HG02571 (cell line): ENCODE measurements at regions not wholly inside any gene's neighbourhood (a gene's known extent, or its start where the extent isn't known, plus 50 kb on each side); places are given as distances from the start of the nearest gene placed in this dataset.
"Not testable (repeated sequence)": the region's sequence is repeated elsewhere in the genome, so short reads cannot be mapped to it uniquely, and the experiment has no call there.

Experiments
- ATAC-seq: cut with Tn5 transposase; IDR thresholded peaks from one replicate; pipeline ENCODE4 v1.9.1; 2021; ENCODE audit warnings: mild to moderate bottlenecking, moderate library complexity; ENCODE audit not compliant: unreplicated experiment

- ATAC-seq: no peak
Observed at GRCh38 chr20:53800883-53801604, 207.4 kb upstream of the ZNF217 start.

- ATAC-seq: no peak
Observed at GRCh38 chr20:53800418-53800817, 206.8 kb upstream of the ZNF217 start.

- no peak for ATAC-seq
Observed at GRCh38 chr20:53797085-53797484, 203.4 kb upstream of the ZNF217 start.

- ATAC-seq: no peak
Observed at GRCh38 chr20:53795170-53795569, 201.5 kb upstream of the ZNF217 start.

- no peak for ATAC-seq
Observed at GRCh38 chr20:53794529-53795115, 201.0 kb upstream of the ZNF217 start.

- no peak for ATAC-seq
Observed at GRCh38 chr20:53793783-53794383, 200.2 kb upstream of the ZNF217 start.

- ATAC-seq: no peak
Observed at GRCh38 chr20:53792946-53793536, 199.4 kb upstream of the ZNF217 start.

GRCh38 chr20:53789989-53790675 lies 196.5 kb upstream of the ZNF217 start:
- no peak for ATAC-seq

- ATAC-seq: no peak
Observed at GRCh38 chr20:53788253-53789022, 194.8 kb upstream of the ZNF217 start.

- ATAC-seq: not testable (repeated sequence)
Observed at GRCh38 chr20:53787491-53787931, 193.9 kb upstream of the ZNF217 start.

- no peak for ATAC-seq
Observed at GRCh38 chr20:53786445-53787267, 193.0 kb upstream of the ZNF217 start.

- ATAC-seq: no peak
Observed at GRCh38 chr20:53786071-53786444, 192.4 kb upstream of the ZNF217 start.

GRCh38 chr20:53785320-53785719 lies 191.7 kb upstream of the ZNF217 start:
- no peak for ATAC-seq

GRCh38 chr20:53783768-53784167 lies 190.1 kb upstream of the ZNF217 start:
- no peak for ATAC-seq

- no peak for ATAC-seq
Observed at GRCh38 chr20:53782612-53783246, 189.1 kb upstream of the ZNF217 start.

- no peak for ATAC-seq
Observed at GRCh38 chr20:53779822-53780221, 186.2 kb upstream of the ZNF217 start.

- ATAC-seq: no peak
Observed at GRCh38 chr20:53778736-53779135, 185.1 kb upstream of the ZNF217 start.

GRCh38 chr20:53778041-53778516 lies 184.4 kb upstream of the ZNF217 start:
- no peak for ATAC-seq

GRCh38 chr20:53777402-53777801 lies 183.8 kb upstream of the ZNF217 start:
- not testable (repeated sequence) for ATAC-seq
